GM12878 (cell line): ENCODE measurements at regions not wholly inside any gene's neighbourhood (a gene's known extent, or its start where the extent isn't known, plus 50 kb on each side); places are given as distances from the start of the nearest gene placed in this dataset.

ENCODE experiments used
- ATAC-seq: fragments of 200-7000 bp; cut with Tn5 transposase; 3 replicates; pipeline ENCODE4 v1.9.1; 2020; ENCODE audit warnings: mild to moderate bottlenecking, moderate library complexity
- BruUV-seq: library from RNA; stranded (reverse); fragments of 400-500 nt; replicated peaks from 2 replicates; lab custom pipeline; 2021; lab: Mats Ljungman, UMichigan
- CTCF ChIA-PET: fragments of 300-600 bp; sonication (Branson Sonifier 250); formaldehyde crosslinking; extraction: SDS; loops from one replicate; lab custom pipeline; 2021; ENCODE audit warnings: inconsistent platforms; lab: Yijun Ruan, JAX
- POLR2A ChIA-PET: fragments of 350-600 bp; formaldehyde crosslinking; extraction: SDS; loops from one replicate; lab custom pipeline; 2021; ENCODE audit warnings: inconsistent platforms; lab: Charles Lee
- RAD21 ChIA-PET: fragments of 300-600 bp; sonication (Branson Sonifier 250); formaldehyde crosslinking; loops from one replicate; lab custom pipeline; 2023; ENCODE audit warnings: antibody characterized with exemption; ENCODE audit not compliant: unreplicated experiment; lab: Charles Lee
- SMC1A ChIA-PET: fragments of 300-600 bp; sonication (Branson Sonifier 250); formaldehyde crosslinking; loops from one replicate; lab custom pipeline; 2023; ENCODE audit not compliant: unreplicated experiment, uncharacterized antibody; lab: Charles Lee
- DNase-seq: peaks from one replicate; pipeline ENCODE4 v3.0.0-alpha.2; 2011; ENCODE audit warnings: low read depth, low spot score
- FAIRE-seq: peaks from 3 replicates; lab custom pipeline; 2011; peaks lifted over from hg19 to GRCh38; lab: Jason Lieb, UNC
- H2AFZ ChIP-seq: 2 replicates; pipeline ENCODE4 v1.6.0; 2011; ENCODE audit warnings: low read depth, low read length, control low read depth; ENCODE audit not compliant: control insufficient read depth
- H3K27ac ChIP-seq: 2 replicates; pipeline ENCODE4 v1.5.1; 2011; ENCODE audit warnings: control low read depth; ENCODE audit not compliant: control insufficient read depth, insufficient read depth
- H3K27me3 ChIP-seq, 2 experiments: replicated peaks in 1 of 2; 2 replicates each; pipeline versions ENCODE4 v1.6.0 to v1.6.1; 2011; ENCODE audit warnings: low read length in 1 of 2; ENCODE audit not compliant: control insufficient read depth in 2 of 2, insufficient read depth in 2 of 2
- H3K36me3 ChIP-seq, 2 experiments: 2 replicates each; pipeline ENCODE4 v1.5.1; 2011; ENCODE audit warnings: low read length in 1 of 2; ENCODE audit not compliant: control insufficient read depth in 2 of 2, insufficient read depth in 2 of 2
- H3K4me1 ChIP-seq: 2 replicates; pipeline ENCODE4 v1.6.1; 2011; ENCODE audit warnings: mild to moderate bottlenecking, low read length, moderate library complexity, mixed read lengths; ENCODE audit not compliant: control insufficient read depth, insufficient read depth
- H3K4me2 ChIP-seq: 2 replicates; pipeline ENCODE4 v1.6.0; 2011; ENCODE audit warnings: control low read depth; ENCODE audit not compliant: control insufficient read depth, insufficient read depth
- H3K4me3 ChIP-seq: fragments of 200-600 bp; sonication (generic); 2 replicates; pipeline ENCODE4 v1.5.1; 2016
- H3K79me2 ChIP-seq: 2 replicates; pipeline ENCODE4 v1.6.0; 2011; ENCODE audit warnings: low read length; ENCODE audit not compliant: control insufficient read depth, insufficient read depth
- H3K9ac ChIP-seq: 2 replicates; pipeline ENCODE4 v1.8.0; 2011; ENCODE audit warnings: low read length, control low read depth, mixed read lengths; ENCODE audit not compliant: control insufficient read depth, insufficient read depth
- H3K9me3 ChIP-seq: replicated peaks from 3 replicates; pipeline ENCODE4 v1.5.1; 2011; ENCODE audit warnings: mild to moderate bottlenecking, low read length; ENCODE audit not compliant: control insufficient read depth, insufficient read depth
- H4K20me1 ChIP-seq: 2 replicates; pipeline ENCODE4 v1.6.0; 2011; ENCODE audit not compliant: control insufficient read depth, insufficient read depth
- FOS ChIP-seq: IDR thresholded peaks from 3 replicates; pipeline ENCODE4 v1.6.1; 2011; ENCODE audit warnings: borderline replicate concordance; ENCODE audit not compliant: insufficient read length; ENCODE audit errors: extremely low read depth
- LARP7 ChIP-seq: fragments of 450-650 bp; IDR thresholded peaks from 2 replicates; pipeline ENCODE4 v1.6.1; 2017; ENCODE audit warnings: mild to moderate bottlenecking
- PAX8 ChIP-seq: fragments of 450-650 bp; IDR thresholded peaks from 2 replicates; pipeline ENCODE4 v1.6.1; 2017; ENCODE audit warnings: mild to moderate bottlenecking, moderate library complexity
- POLR2A ChIP-seq: IDR thresholded peaks from 2 replicates; pipeline ENCODE4 v1.6.1; 2011; ENCODE audit warnings: low read depth, mild to moderate bottlenecking, low read length
- POLR2AphosphoS5 ChIP-seq: IDR thresholded peaks from 2 replicates; pipeline ENCODE4 v1.6.1; 2011; ENCODE audit warnings: mild to moderate bottlenecking, low read length, inconsistent platforms
- RUNX3 ChIP-seq: IDR thresholded peaks from 2 replicates; pipeline ENCODE4 v1.6.1; 2012; ENCODE audit warnings: low read length, inconsistent platforms
- WGBS: methylation state at CpG from one replicate; pipeline ENCODE4 v1.1.6; 2016; ENCODE audit warnings: low lambda C conversion rate; ENCODE audit not compliant: insufficient replicate concordance, insufficient coverage; ENCODE audit errors: missing lambda C conversion rate; 5-methylcytosine and 5-hydroxymethylcytosine counted together
- in situ Hi-C: fragments of 300-500 bp; cut with MboI; formaldehyde crosslinking; loops from 9 replicates; pipeline ENCODE4 v1.14.3; 2018; ENCODE audit warnings: mixed read lengths
- intact Hi-C: fragments of 100-400 bp; cut with micrococcal nuclease; formaldehyde crosslinking; loops from one replicate; pipeline ENCODE4 v1.14.2; 2022; ENCODE audit not compliant: unreplicated experiment
- TF ChIP-seq, protein P1 (sequence below): fragments of 450-650 bp; IDR thresholded peaks from 2 replicates; pipeline ENCODE4 v1.6.1; 2017; ENCODE audit warnings: mild to moderate bottlenecking, moderate library complexity

GRCh38 chr10:106000721-106001120 is 1163.8 kb downstream of the SORCS1 start:
- no peaks in the 10 kb centered on the region for H3K4me1 ChIP-seq
- ChIA-PET RAD21 (no interaction called here), POLR2A (no interaction called here), SMC1A (interaction anchor here (0.6 kb wide), 1 partner anchor 200 kb away, joined by 3 read pairs; no protein-coding TSS in a partner anchor), CTCF (no interaction called here)
- H3K27ac ChIP-seq = no peak overlapping the region
- H4K20me1 ChIP-seq = no peaks in the 10 kb centered on the region
- no peaks in the 10 kb centered on the region for H3K36me3 ChIP-seq
- in situ Hi-C loops = no loop called here
- no peak for ATAC-seq
- H2AFZ ChIP-seq = no peak overlapping the region
- H3K9ac ChIP-seq = no peak overlapping the region
- no peaks in the 10 kb centered on the region for H3K9me3 ChIP-seq
- intact Hi-C loops = no loop called here
- DNase-seq = no peak
- TF ChIP-seq RUNX3 (no peak), POLR2A (no peak), POLR2AphosphoS5 (no peak), PAX8 (no peak), LARP7 (no peak), FOS (no peak)
- TF ChIP-seq, protein P1, sequence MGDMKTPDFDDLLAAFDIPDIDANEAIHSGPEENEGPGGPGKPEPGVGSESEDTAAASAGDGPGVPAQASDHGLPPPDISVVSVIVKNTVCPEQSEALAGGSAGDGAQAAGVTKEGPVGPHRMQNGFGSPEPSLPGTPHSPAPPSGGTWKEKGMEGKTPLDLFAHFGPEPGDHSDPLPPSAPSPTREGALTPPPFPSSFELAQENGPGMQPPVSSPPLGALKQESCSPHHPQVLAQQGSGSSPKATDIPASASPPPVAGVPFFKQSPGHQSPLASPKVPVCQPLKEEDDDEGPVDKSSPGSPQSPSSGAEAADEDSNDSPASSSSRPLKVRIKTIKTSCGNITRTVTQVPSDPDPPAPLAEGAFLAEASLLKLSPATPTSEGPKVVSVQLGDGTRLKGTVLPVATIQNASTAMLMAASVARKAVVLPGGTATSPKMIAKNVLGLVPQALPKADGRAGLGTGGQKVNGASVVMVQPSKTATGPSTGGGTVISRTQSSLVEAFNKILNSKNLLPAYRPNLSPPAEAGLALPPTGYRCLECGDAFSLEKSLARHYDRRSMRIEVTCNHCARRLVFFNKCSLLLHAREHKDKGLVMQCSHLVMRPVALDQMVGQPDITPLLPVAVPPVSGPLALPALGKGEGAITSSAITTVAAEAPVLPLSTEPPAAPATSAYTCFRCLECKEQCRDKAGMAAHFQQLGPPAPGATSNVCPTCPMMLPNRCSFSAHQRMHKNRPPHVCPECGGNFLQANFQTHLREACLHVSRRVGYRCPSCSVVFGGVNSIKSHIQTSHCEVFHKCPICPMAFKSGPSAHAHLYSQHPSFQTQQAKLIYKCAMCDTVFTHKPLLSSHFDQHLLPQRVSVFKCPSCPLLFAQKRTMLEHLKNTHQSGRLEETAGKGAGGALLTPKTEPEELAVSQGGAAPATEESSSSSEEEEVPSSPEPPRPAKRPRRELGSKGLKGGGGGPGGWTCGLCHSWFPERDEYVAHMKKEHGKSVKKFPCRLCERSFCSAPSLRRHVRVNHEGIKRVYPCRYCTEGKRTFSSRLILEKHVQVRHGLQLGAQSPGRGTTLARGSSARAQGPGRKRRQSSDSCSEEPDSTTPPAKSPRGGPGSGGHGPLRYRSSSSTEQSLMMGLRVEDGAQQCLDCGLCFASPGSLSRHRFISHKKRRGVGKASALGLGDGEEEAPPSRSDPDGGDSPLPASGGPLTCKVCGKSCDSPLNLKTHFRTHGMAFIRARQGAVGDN = no peak
- no peaks in the 10 kb centered on the region for H3K79me2 ChIP-seq
- H3K27me3 ChIP-seq = no peaks in the 10 kb centered on the region
- H3K4me2 ChIP-seq = no peak overlapping the region
- H3K4me3 ChIP-seq = no peak overlapping the region
- WGBS = 0% methylated on average over 2 of the region's 2 CpGs
- FAIRE-seq = no peak
- no TSS peak for BruUV-seq
